CD4-positive, CD25-positive, alpha-beta regulatory T cell (primary cell): ENCODE measurements at regions not wholly inside any gene's neighbourhood (a gene's known extent, or its start where the extent isn't known, plus 50 kb on each side); places are given as distances from the start of the nearest gene placed in this dataset.

ENCODE experiments used
- ATAC-seq, 2 donors: fragments of 150-1000 bp; cut with Tn5 transposase; one replicate each; pipeline ENCODE4 v1.10.0; 2021; ENCODE audit warnings: low read depth in 2 of 2, moderate number of reproducible peaks in 2 of 2, moderate library complexity in 1 of 2
- DNase-seq, 3 donors: peaks; one replicate each; pipeline versions ENCODE4 v3.0.0 to v3.0.0-alpha.2; 2012 to 2022; ENCODE audit warnings: mixed read lengths in 1 of 3
- H3K27ac ChIP-seq: one replicate; pipeline ENCODE4 v1.7.0; 2013; ENCODE audit warnings: mild to moderate bottlenecking, low read length; ENCODE audit not compliant: insufficient read depth, poor library complexity, severe bottlenecking
- H3K27me3 ChIP-seq: one replicate; pipeline ENCODE4 v1.7.0; 2013; ENCODE audit warnings: low read length; ENCODE audit not compliant: control insufficient read depth, insufficient read depth
- H3K36me3 ChIP-seq: one replicate; pipeline ENCODE4 v1.7.0; 2013; ENCODE audit warnings: mild to moderate bottlenecking, low read length, moderate library complexity; ENCODE audit not compliant: control insufficient read depth, insufficient read depth
- H3K4me1 ChIP-seq: 2 replicates; pipeline ENCODE4 v1.7.0; 2013; ENCODE audit warnings: mild to moderate bottlenecking, low read length; ENCODE audit not compliant: insufficient read depth, control insufficient read depth, poor library complexity, severe bottlenecking
- H3K4me3 ChIP-seq: one replicate; pipeline ENCODE4 v1.7.0; 2013; ENCODE audit warnings: low read depth, mild to moderate bottlenecking, low read length, moderate library complexity
- H3K9me3 ChIP-seq, 2 experiments: 1 replicate in 1 of 2; 2 replicates in 1 of 2; pipeline ENCODE4 v1.7.0; 2013; ENCODE audit warnings: low read length in 2 of 2, mild to moderate bottlenecking in 1 of 2, moderate library complexity in 1 of 2; ENCODE audit not compliant: control insufficient read depth in 2 of 2
- H3K27ac Mint-ChIP-seq, 3 donors: one replicate each; pipeline ENCODE4 v1.8.0; 2020 to 2022; ENCODE audit warnings: mild to moderate bottlenecking in 3 of 3, mixed read lengths in 3 of 3, moderate library complexity in 2 of 3
- H3K27me3 Mint-ChIP-seq: one replicate; pipeline ENCODE4 v1.8.0; 2022; ENCODE audit warnings: mild to moderate bottlenecking, mixed read lengths
- H3K36me3 Mint-ChIP-seq: one replicate; pipeline ENCODE4 v1.8.0; 2020; ENCODE audit warnings: mixed read lengths
- H3K4me1 Mint-ChIP-seq, 4 donors: one replicate each; pipeline ENCODE4 v1.8.0; 2020 to 2022; ENCODE audit warnings: mixed read lengths in 4 of 4, mild to moderate bottlenecking in 1 of 4
- H3K4me3 Mint-ChIP-seq, 4 donors: one replicate each; pipeline ENCODE4 v1.8.0; 2020 to 2022; ENCODE audit warnings: mild to moderate bottlenecking in 4 of 4, mixed read lengths in 4 of 4, moderate library complexity in 3 of 4
- H3K9me3 Mint-ChIP-seq, 7 donors: one replicate each; pipeline ENCODE4 v1.8.0; 2020 to 2022; ENCODE audit warnings: mixed read lengths in 7 of 7, mild to moderate bottlenecking in 3 of 7, moderate library complexity in 2 of 7

DNA sequence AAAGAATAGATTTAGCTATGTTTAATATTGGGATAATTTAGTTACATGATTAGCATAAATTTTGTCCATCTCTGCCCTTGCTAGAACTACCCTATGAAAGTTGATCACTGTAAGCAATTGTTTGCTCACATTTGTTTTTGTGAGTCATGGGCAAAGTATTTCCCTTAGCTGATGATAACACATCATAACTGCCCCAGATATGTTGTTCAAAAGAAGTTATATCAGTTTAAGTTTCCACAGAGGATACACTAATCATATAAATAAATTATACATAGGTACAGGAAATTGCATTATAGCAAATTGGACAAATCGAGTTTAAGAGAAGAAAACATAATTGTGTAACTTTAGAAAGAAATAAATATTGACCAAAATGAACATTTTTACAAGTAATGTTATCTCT lies 223.2 kb upstream of the PIK3C3 start:
- Histone ChIP-seq H3K4me1 (no peaks in the 10 kb centered on the region), H3K4me3 (no peak overlapping the region), H3K36me3 (no peaks in the 10 kb centered on the region), H3K9me3 (no peaks in the 10 kb centered on the region), H3K27ac (no peak overlapping the region), H3K27me3 (no peaks in the 10 kb centered on the region)
- Mint-ChIP-seq H3K9me3 (peaks cover 0 to 4% (median 0%) of the 10 kb centered on the region in 7 donors), H3K4me1 (no peaks in the 10 kb centered on the region), H3K27ac (no peak overlapping the region), H3K36me3 (no peaks in the 10 kb centered on the region), H3K27me3 (no peaks in the 10 kb centered on the region), H3K4me3 (no peak overlapping the region)
- DNase-seq, result no peak
- no peak for ATAC-seq

DNA sequence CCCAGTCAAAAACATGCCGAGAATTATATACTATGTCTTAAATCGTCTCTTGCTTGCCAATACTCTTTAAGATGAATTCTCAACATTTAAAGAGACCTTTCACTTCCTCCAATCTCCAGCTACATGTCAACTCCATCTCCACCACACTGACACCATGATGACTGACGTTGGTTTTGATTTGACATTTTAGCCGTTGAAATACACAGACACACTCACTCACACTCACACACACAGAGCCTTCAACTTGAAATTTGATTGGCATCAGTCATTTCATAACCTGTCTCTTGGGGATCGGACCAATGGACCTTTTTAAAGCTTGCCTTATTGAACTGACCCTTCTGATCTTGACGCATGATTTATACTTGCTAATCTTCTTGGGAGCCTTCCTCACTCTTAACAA lies 230.8 kb upstream of the PIK3C3 start:
- H3K4me1 Mint-ChIP-seq, result no peaks in the 10 kb centered on the region
- no peak overlapping the region for H3K4me3 Mint-ChIP-seq
- no peaks in the 10 kb centered on the region for H3K27me3 ChIP-seq
- H3K27me3 Mint-ChIP-seq, result no peaks in the 10 kb centered on the region
- H3K9me3 Mint-ChIP-seq, result peaks cover 0 to 5% (median 1%) of the 10 kb centered on the region in 7 donors
- H3K4me3 ChIP-seq, result no peak overlapping the region
- ATAC-seq (no peak), DNase-seq (no peak)
- no peaks in the 10 kb centered on the region for H3K36me3 Mint-ChIP-seq
- H3K27ac Mint-ChIP-seq, result no peak overlapping the region
- H3K9me3 ChIP-seq, result no peaks in the 10 kb centered on the region
- H3K27ac ChIP-seq, result no peak overlapping the region
- H3K4me1 ChIP-seq, result no peaks in the 10 kb centered on the region
- H3K36me3 ChIP-seq, result no peaks in the 10 kb centered on the region

DNA sequence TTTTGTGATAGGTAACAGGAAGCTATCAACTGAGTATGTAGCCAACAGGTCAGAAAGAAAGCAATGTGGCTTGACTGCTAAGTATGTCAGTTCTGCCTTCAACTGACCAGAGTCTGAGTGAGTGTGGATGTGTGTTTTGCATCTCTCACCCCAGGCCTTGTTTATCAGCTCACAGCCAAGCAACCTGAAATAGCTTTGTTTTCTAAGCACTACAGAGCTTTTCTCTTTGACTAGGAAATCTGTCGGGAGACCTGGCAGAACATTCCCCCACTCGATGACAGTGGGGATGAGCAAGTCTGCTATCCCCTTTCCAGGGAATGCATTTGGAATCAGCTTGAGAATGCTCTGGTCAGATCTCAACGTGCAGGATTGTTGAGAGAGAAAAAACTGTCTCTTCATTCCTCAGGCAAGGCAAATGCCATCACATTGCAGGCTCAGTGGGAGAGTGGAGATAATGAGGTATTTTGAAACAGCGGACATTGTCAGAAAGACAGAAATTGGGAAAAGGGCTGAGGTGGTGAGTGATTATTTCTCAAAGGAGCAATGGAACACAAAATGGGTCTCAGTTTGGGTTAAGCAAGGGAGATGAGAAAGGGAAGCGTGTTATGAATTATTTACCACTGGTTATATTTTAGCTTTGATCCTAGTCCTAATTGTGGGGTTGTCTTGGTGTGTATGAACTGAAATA lies 233.8 kb upstream of the PIK3C3 start:
- Histone ChIP-seq H3K36me3 (no peaks in the 10 kb centered on the region), H3K27me3 (no peaks in the 10 kb centered on the region), H3K9me3 (no peaks in the 10 kb centered on the region), H3K27ac (no peak overlapping the region), H3K4me3 (no peak overlapping the region), H3K4me1 (no peaks in the 10 kb centered on the region)
- no peaks in the 10 kb centered on the region for H3K4me1 Mint-ChIP-seq
- H3K27me3 Mint-ChIP-seq, result no peaks in the 10 kb centered on the region
- ATAC-seq, result no peak
- DNase-seq, result no peak
- H3K27ac Mint-ChIP-seq, result peak overlapping the region in 1 of 3 donors; percentile 72
- no peak overlapping the region for H3K4me3 Mint-ChIP-seq
- peaks cover 0 to 5% (median 1%) of the 10 kb centered on the region in 7 donors for H3K9me3 Mint-ChIP-seq
- H3K36me3 Mint-ChIP-seq, result no peaks in the 10 kb centered on the region

DNA sequence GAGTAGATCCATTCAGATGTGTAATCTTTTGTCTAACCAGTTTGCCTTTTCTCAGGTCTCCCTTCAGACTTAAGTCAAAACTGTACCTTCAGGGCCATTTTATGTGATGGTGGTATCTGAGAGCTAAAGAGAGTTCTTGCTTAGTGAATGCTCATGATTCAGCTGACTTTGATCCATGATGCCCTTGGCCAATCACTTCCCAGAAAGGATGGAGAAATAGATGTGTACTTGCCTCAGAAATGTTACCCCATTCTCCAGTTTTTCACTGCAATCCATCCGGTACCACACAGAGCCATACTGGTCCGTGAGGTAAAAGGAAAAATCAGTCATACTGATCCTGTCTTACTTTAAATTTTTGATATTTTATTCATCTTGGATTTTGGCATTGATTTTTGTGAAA lies 234.8 kb upstream of the PIK3C3 start:
- no peaks in the 10 kb centered on the region for H3K4me1 ChIP-seq
- Mint-ChIP-seq H3K4me3 (no peak overlapping the region), H3K27me3 (no peaks in the 10 kb centered on the region), H3K27ac (no peak overlapping the region), H3K36me3 (no peaks in the 10 kb centered on the region), H3K9me3 (peaks cover 0 to 5% (median 3%) of the 10 kb centered on the region in 7 donors), H3K4me1 (no peaks in the 10 kb centered on the region)
- no peak overlapping the region for H3K4me3 ChIP-seq
- H3K36me3 ChIP-seq, result no peaks in the 10 kb centered on the region
- H3K27ac ChIP-seq, result no peak overlapping the region
- ATAC-seq, result no peak
- no peaks in the 10 kb centered on the region for H3K9me3 ChIP-seq
- no peaks in the 10 kb centered on the region for H3K27me3 ChIP-seq
- DNase-seq, result no peak

DNA sequence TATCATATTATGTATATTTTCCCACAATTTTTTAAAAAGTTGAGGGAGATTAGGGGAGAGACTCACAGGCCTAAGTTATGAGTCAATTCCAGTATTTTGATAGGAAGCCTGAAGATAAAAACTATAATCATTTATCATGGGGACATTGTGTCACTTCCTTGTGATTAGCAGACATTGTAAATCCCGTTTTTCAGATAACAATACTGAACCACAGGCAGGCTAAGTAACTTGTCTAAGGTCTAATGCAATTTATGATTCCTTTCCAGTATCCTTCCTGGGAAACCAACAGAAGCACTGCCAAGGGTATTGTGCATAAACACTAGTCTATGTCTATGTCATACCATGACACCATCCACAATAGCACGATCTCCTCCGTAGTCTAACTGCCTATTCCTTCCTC lies 235.2 kb upstream of the PIK3C3 start:
- H3K9me3 Mint-ChIP-seq, result peaks cover 0 to 5% (median 3%) of the 10 kb centered on the region in 7 donors
- Histone ChIP-seq H3K27me3 (no peaks in the 10 kb centered on the region), H3K4me3 (no peak overlapping the region), H3K9me3 (no peaks in the 10 kb centered on the region), H3K36me3 (no peaks in the 10 kb centered on the region), H3K27ac (no peak overlapping the region), H3K4me1 (no peaks in the 10 kb centered on the region)
- no peaks in the 10 kb centered on the region for H3K27me3 Mint-ChIP-seq
- DNase-seq (no peak), ATAC-seq (no peak)
- H3K27ac Mint-ChIP-seq, result no peak overlapping the region
- H3K4me3 Mint-ChIP-seq, result no peak overlapping the region
- no peaks in the 10 kb centered on the region for H3K36me3 Mint-ChIP-seq
- no peaks in the 10 kb centered on the region for H3K4me1 Mint-ChIP-seq

DNA sequence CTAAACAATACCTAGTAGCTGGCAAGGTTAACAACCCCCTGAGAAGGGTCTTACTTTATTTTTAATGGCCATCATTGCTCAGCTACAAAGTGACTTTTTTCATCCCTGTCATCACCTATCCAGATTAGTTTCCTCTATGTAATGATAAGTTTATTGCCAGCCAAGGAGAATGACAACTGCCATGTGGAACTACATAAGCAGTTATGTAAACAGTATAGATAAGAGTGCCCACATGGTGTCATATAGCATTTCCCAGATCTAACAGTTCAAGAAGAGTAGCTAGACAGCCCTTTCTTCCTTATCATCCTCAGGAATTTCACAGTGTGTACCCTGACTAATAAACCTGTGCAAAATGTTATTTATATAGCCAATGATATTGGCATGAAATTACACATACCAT lies 240.2 kb upstream of the PIK3C3 start:
- no peak for ATAC-seq
- H3K4me1 ChIP-seq, result no peaks in the 10 kb centered on the region

DNA sequence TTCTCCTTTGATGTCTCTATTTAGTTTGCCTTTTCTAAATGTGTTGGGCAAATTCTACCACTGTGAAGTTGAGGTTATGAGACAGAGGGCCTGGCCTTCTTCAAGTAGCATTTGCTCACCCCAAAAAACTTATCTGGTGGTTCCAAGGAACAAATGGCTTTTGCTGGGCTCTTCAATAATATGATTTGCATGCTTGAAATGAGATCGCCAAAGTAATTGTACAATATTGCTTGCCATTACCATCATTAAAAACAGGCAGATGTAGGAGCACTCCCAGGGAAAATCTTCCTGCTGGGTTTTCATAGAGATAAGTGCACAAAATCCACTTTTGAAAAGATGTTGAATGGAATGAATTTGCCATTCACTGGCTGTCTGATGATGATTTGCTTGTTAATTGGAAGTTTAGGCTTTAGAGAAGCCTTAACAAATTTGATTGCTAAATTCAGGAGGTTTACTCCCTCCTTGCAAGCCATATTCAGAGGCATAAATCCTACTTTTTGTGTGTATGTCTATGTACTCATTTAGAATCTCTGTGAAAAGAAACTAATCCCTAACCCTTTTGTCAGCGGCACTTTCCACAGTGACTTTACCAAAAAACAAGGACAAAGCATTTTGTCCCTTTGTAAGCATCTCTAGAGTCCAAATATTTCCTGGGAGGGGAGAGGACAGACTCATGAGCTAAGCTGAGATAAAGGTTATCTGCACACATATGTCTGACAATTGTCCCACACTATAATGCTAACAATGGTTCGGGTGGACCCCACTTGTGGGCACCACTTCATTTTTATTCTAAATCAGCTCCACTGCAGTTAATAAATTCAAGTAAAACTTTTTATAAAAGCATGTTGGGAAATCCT lies 240.8 kb upstream of the PIK3C3 start:
- Mint-ChIP-seq H3K27me3 (no peaks in the 10 kb centered on the region), H3K27ac (no peak overlapping the region), H3K4me1 (no peaks in the 10 kb centered on the region), H3K9me3 (peaks cover 0 to 4% (median under 1%) of the 10 kb centered on the region in 7 donors), H3K4me3 (no peak overlapping the region), H3K36me3 (no peaks in the 10 kb centered on the region)
- no peak for ATAC-seq
- Histone ChIP-seq H3K4me1 (no peaks in the 10 kb centered on the region), H3K9me3 (no peaks in the 10 kb centered on the region), H3K27me3 (no peaks in the 10 kb centered on the region), H3K36me3 (no peaks in the 10 kb centered on the region), H3K27ac (no peak overlapping the region), H3K4me3 (no peak overlapping the region)
- DNase-seq, result no peak

More for the DNA sequence above, 240.2 kb upstream of the PIK3C3 start:
- Histone ChIP-seq H3K27ac (no peak overlapping the region), H3K4me3 (no peak overlapping the region), H3K27me3 (no peaks in the 10 kb centered on the region), H3K9me3 (no peaks in the 10 kb centered on the region), H3K36me3 (no peaks in the 10 kb centered on the region)
- Mint-ChIP-seq H3K4me3 (no peak overlapping the region), H3K9me3 (peaks cover 0 to 4% (median 3%) of the 10 kb centered on the region in 7 donors), H3K4me1 (no peaks in the 10 kb centered on the region), H3K27me3 (no peaks in the 10 kb centered on the region), H3K36me3 (no peaks in the 10 kb centered on the region), H3K27ac (no peak overlapping the region)
- no peak for DNase-seq
